H1 (cell line): ENCODE measurements at regions not wholly inside any gene's neighbourhood (a gene's known extent, or its start where the extent isn't known, plus 50 kb on each side); places are given as distances from the start of the nearest gene placed in this dataset.

ENCODE experiments used
- CTCF ChIA-PET: fragments of 300-600 bp; sonication (Branson Sonifier 250); formaldehyde crosslinking; loops from one replicate; lab custom pipeline; 2021; ENCODE audit not compliant: partially characterized antibody; lab: Charles Lee
- POLR2A ChIA-PET: fragments of 300-600 bp; sonication (Branson Sonifier 250); formaldehyde crosslinking; loops from one replicate; lab custom pipeline; 2021; ENCODE audit warnings: inconsistent platforms; ENCODE audit not compliant: partially characterized antibody; lab: Charles Lee
- DNase-seq, 2 experiments: peaks; one replicate each; pipeline versions ENCODE4 v3.0.0 to v3.0.0-alpha.2; 2010 to 2022; ENCODE audit warnings: low spot score in 2 of 2, low read depth in 1 of 2, mixed read lengths in 1 of 2
- FAIRE-seq: peaks from 2 replicates; lab custom pipeline; 2011; peaks lifted over from hg19 to GRCh38; lab: Jason Lieb, UNC
- H2AFZ ChIP-seq: 2 replicates; pipeline ENCODE4 v1.8.1; 2012; ENCODE audit warnings: low read length, inconsistent platforms
- H2AK5ac ChIP-seq: 2 replicates; pipeline ENCODE4 v1.6.1; 2013; ENCODE audit warnings: low read depth, low read length
- H2BK120ac ChIP-seq: replicated peaks from 2 replicates; pipeline ENCODE3; 2013; ENCODE audit warnings: low read depth, low read length, inconsistent platforms
- H2BK12ac ChIP-seq: 2 replicates; pipeline ENCODE4 v1.6.1; 2013; ENCODE audit warnings: low read depth, low read length
- H2BK15ac ChIP-seq: 2 replicates; pipeline ENCODE4 v1.6.1; 2013; ENCODE audit warnings: low read length
- H2BK20ac ChIP-seq: 2 replicates; pipeline ENCODE4 v1.6.1; 2013; ENCODE audit warnings: low read length
- H2BK5ac ChIP-seq: 2 replicates; pipeline ENCODE4 v1.6.1; 2013; ENCODE audit warnings: low read depth, low read length
- H3K14ac ChIP-seq: 2 replicates; pipeline ENCODE4 v1.6.1; 2013; ENCODE audit warnings: inconsistent platforms; ENCODE audit not compliant: insufficient read length
- H3K18ac ChIP-seq: 2 replicates; pipeline ENCODE4 v1.6.1; 2013; ENCODE audit warnings: low read length; ENCODE audit errors: extremely low read depth
- H3K23ac ChIP-seq: 2 replicates; pipeline ENCODE4 v1.6.1; 2013; ENCODE audit warnings: inconsistent platforms; ENCODE audit not compliant: insufficient read length
- H3K23me2 ChIP-seq: 2 replicates; pipeline ENCODE4 v1.6.1; 2013; ENCODE audit warnings: low read depth, low read length
- H3K27ac ChIP-seq: 2 replicates; pipeline ENCODE4 v1.6.1; 2011; ENCODE audit warnings: low read depth, low read length, inconsistent platforms
- H3K27me3 ChIP-seq, 4 experiments: replicated peaks in 1 of 4; 1 replicate in 1 of 4; 2 replicates in 3 of 4; pipeline versions ENCODE4 v1.6.1 to v1.8.1; 2011 to 2013; ENCODE audit warnings: low read length in 3 of 4, mild to moderate bottlenecking in 3 of 4, inconsistent platforms in 2 of 4, mixed read lengths in 2 of 4, moderate library complexity in 1 of 4; ENCODE audit not compliant: control insufficient read depth in 3 of 4, insufficient read depth in 3 of 4; ENCODE audit errors: extremely low read depth in 1 of 4
- H3K36me3 ChIP-seq, 4 experiments: 2 replicates each; pipeline versions ENCODE4 v1.6.1 to v1.8.1; 2011 to 2013; ENCODE audit warnings: mild to moderate bottlenecking in 4 of 4, low read length in 3 of 4, moderate library complexity in 2 of 4, control low read depth in 1 of 4, inconsistent platforms in 1 of 4; ENCODE audit not compliant: insufficient read depth in 4 of 4, control insufficient read depth in 2 of 4
- H3K4ac ChIP-seq: replicated peaks from 2 replicates; pipeline ENCODE3; 2013; ENCODE audit warnings: low read length, low read depth, mixed read lengths, inconsistent platforms; ENCODE audit not compliant: insufficient read length
- H3K4me1 ChIP-seq, 4 experiments: replicated peaks in 1 of 4; 1 replicate in 1 of 4; 2 replicates in 3 of 4; pipeline versions ENCODE4 v1.6.1 to v1.8.1; 2011 to 2013; ENCODE audit warnings: low read length in 3 of 4, inconsistent platforms in 2 of 4, mixed read lengths in 1 of 4; ENCODE audit not compliant: insufficient read depth in 4 of 4, control insufficient read depth in 3 of 4
- H3K4me2 ChIP-seq, 2 experiments: 2 replicates each; pipeline versions ENCODE4 v1.6.1 to v1.8.1; 2011 to 2013; ENCODE audit warnings: low read depth in 2 of 2, low read length in 2 of 2, control low read depth in 1 of 2, inconsistent platforms in 1 of 2, mild to moderate bottlenecking in 1 of 2; ENCODE audit not compliant: insufficient read depth in 1 of 2
- H3K4me3 ChIP-seq, 4 experiments: fragments of 200-600, 300-600 bp in 1 of 4; sonication (generic), shearing (Covaris generic), sonication (Bioruptor Twin) in 1 of 4; 2 replicates each; pipeline versions ENCODE4 v1.5.1 to v1.8.1; 2011 to 2016; ENCODE audit warnings: low read length in 4 of 4, low read depth in 3 of 4, control low read depth in 2 of 4, inconsistent platforms in 2 of 4, mild to moderate bottlenecking in 2 of 4, mixed read lengths in 1 of 4, moderate library complexity in 1 of 4; ENCODE audit not compliant: insufficient read depth in 2 of 4; ENCODE audit errors: extremely low read depth in 1 of 4
- H3K56ac ChIP-seq: replicated peaks from 2 replicates; pipeline ENCODE3; 2013; ENCODE audit warnings: low read depth, mild to moderate bottlenecking, mixed read lengths, low read length, inconsistent platforms; ENCODE audit not compliant: insufficient read length
- H3K79me1 ChIP-seq: 2 replicates; pipeline ENCODE4 v1.6.1; 2013; ENCODE audit warnings: low read depth, low read length, control low read depth
- H3K79me2 ChIP-seq, 2 experiments: 2 replicates each; pipeline versions ENCODE4 v1.6.1 to v1.8.1; 2012 to 2013; ENCODE audit warnings: low read length in 2 of 2, mild to moderate bottlenecking in 2 of 2, inconsistent platforms in 1 of 2; ENCODE audit not compliant: insufficient read depth in 2 of 2, control insufficient read depth in 1 of 2
- H3K9ac ChIP-seq, 4 experiments: replicated peaks in 1 of 4; 1 replicate in 1 of 4; 2 replicates in 3 of 4; pipeline versions ENCODE4 v1.6.1 to v1.8.1; 2011 to 2013; ENCODE audit warnings: low read depth in 3 of 4, low read length in 3 of 4, control low read depth in 2 of 4, mild to moderate bottlenecking in 2 of 4, moderate library complexity in 2 of 4, inconsistent platforms in 1 of 4; ENCODE audit errors: extremely low read depth in 1 of 4
- H3K9me3 ChIP-seq, 2 experiments: 2 replicates each; pipeline versions ENCODE4 v1.6.1 to v1.8.1; 2012 to 2013; ENCODE audit warnings: mild to moderate bottlenecking in 2 of 2, moderate library complexity in 2 of 2, control low read depth in 1 of 2, inconsistent platforms in 1 of 2, low read depth in 1 of 2, low read length in 1 of 2, mixed read lengths in 1 of 2; ENCODE audit not compliant: insufficient read depth in 2 of 2
- H4K20me1 ChIP-seq, 2 experiments: replicated peaks in 1 of 2; 2 replicates each; pipeline versions ENCODE3 to v1.8.1; 2011 to 2013; ENCODE audit warnings: inconsistent platforms in 2 of 2, low read length in 2 of 2, mild to moderate bottlenecking in 1 of 2; ENCODE audit not compliant: insufficient read depth in 2 of 2, control insufficient read depth in 1 of 2
- H4K5ac ChIP-seq: 2 replicates; pipeline ENCODE4 v1.6.1; 2013; ENCODE audit warnings: low read length, low read depth, mixed read lengths, inconsistent platforms; ENCODE audit not compliant: insufficient read length
- H4K8ac ChIP-seq: 2 replicates; pipeline ENCODE4 v1.8.0; 2013; ENCODE audit warnings: mild to moderate bottlenecking, moderate library complexity, low read length, inconsistent platforms; ENCODE audit not compliant: insufficient read depth; ENCODE audit errors: extremely low read depth
- H4K91ac ChIP-seq: replicated peaks from 2 replicates; pipeline ENCODE3; 2013; ENCODE audit warnings: low read length, mixed read lengths, inconsistent platforms; ENCODE audit not compliant: insufficient read length
- CBX5 ChIP-seq: fragments of 300-800, 300-1000 bp; sonication (generic); IDR thresholded peaks from 2 replicates; pipeline ENCODE4 v1.7.1; 2016; ENCODE audit warnings: antibody characterized with exemption, low read length, low read depth
- CEBPB ChIP-seq: IDR thresholded peaks from 2 replicates; pipeline ENCODE4 v1.6.1; 2012; ENCODE audit warnings: low read depth, low read length
- CHD1 ChIP-seq: IDR thresholded peaks from 2 replicates; pipeline ENCODE4 v1.6.1; 2012; ENCODE audit warnings: low read depth, low read length, improper control_type of control experiment
- HDAC6 ChIP-seq: IDR thresholded peaks from one replicate; pipeline ENCODE4 v1.7.1; 2012; ENCODE audit warnings: low read depth, mild to moderate bottlenecking, inconsistent platforms, low read length, moderate library complexity
- KDM4A ChIP-seq: IDR thresholded peaks from one replicate; pipeline ENCODE4 v1.7.1; 2012; ENCODE audit warnings: low read depth, mild to moderate bottlenecking, moderate library complexity, low read length, inconsistent platforms; ENCODE audit not compliant: severe bottlenecking
- KDM5A ChIP-seq: fragments of 200-600 bp; IDR thresholded peaks from 2 replicates; pipeline ENCODE4 v1.7.1; 2012; ENCODE audit warnings: mild to moderate bottlenecking, low read length, inconsistent platforms, mixed read lengths
- RAD21 ChIP-seq, 2 experiments: IDR thresholded peaks in 1 of 2; conservative IDR thresholded peaks in 1 of 2; 2 replicates each; pipeline ENCODE4 v1.6.1; 2011; ENCODE audit warnings: low read depth in 2 of 2, low read length in 2 of 2, improper control_type of control experiment in 1 of 2, inconsistent platforms in 1 of 2, mild to moderate bottlenecking in 1 of 2, moderate library complexity in 1 of 2
- RFX5 ChIP-seq: IDR thresholded peaks from 2 replicates; pipeline ENCODE4 v1.6.1; 2011; ENCODE audit warnings: low read depth, low read length, improper control_type of control experiment, borderline replicate concordance
- SAP30 ChIP-seq: fragments of 300-600 bp; sonication (generic); IDR thresholded peaks from 2 replicates; pipeline ENCODE4 v1.7.1; 2012; ENCODE audit warnings: low read length, moderate library complexity, mild to moderate bottlenecking, inconsistent platforms; ENCODE audit not compliant: insufficient read depth, insufficient replicate concordance
- SIN3A ChIP-seq, 2 experiments: IDR thresholded peaks in 1 of 2; conservative IDR thresholded peaks in 1 of 2; 2 replicates each; pipeline ENCODE4 v1.6.1; 2011 to 2012; ENCODE audit warnings: low read length in 2 of 2, improper control_type of control experiment in 1 of 2, low read depth in 1 of 2, mild to moderate bottlenecking in 1 of 2
- SP2 ChIP-seq: IDR thresholded peaks from 2 replicates; pipeline ENCODE4 v1.6.1; 2012; ENCODE audit warnings: mild to moderate bottlenecking, low read length, inconsistent platforms
- TBP ChIP-seq: IDR thresholded peaks from 2 replicates; pipeline ENCODE4 v1.6.1; 2011; ENCODE audit warnings: low read depth, low read length, improper control_type of control experiment
- ZNF274 ChIP-seq: IDR thresholded peaks from 2 replicates; pipeline ENCODE4 v1.7.0; 2012; ENCODE audit warnings: low read length, borderline replicate concordance; ENCODE audit errors: extremely low read depth
- WGBS, 2 experiments: shearing (Covaris generic) in 1 of 2; methylation state at CpG; one replicate each; pipeline versions ENCODE4 v1.1.6 to v1.1.7; 2013 to 2015; ENCODE audit warnings: low lambda C conversion rate in 2 of 2, mixed read lengths in 2 of 2, inconsistent platforms in 1 of 2, low coverage in 1 of 2, missing lambda C conversion rate in 1 of 2; ENCODE audit not compliant: insufficient replicate concordance in 2 of 2, insufficient coverage in 1 of 2, insufficient read length in 1 of 2; ENCODE audit errors: extremely low coverage in 1 of 2, missing lambda C conversion rate in 1 of 2; 5-methylcytosine and 5-hydroxymethylcytosine counted together
- TF ChIP-seq, protein P1 (sequence below): IDR thresholded peaks from 2 replicates; pipeline ENCODE4 v1.6.1; 2012; ENCODE audit warnings: inconsistent platforms

DNA sequence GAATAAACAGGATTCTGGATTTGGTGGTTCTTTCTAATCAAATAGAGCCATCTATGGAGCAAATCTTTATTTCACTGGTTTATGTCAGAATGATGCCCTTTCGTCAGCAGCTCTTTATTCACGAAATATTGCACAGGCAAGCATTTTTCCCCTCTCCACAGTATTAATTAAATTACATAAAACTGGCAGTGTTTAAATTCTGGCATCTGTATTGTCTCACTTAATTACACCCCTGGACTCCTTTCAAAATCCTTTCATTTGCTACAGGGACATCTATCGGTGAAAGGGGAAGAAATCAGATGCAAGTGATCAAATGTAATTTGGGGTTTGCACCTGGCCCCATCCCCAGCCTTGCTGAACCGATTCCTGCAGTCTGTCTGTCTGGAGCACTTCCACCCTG lies 801.9 kb downstream of the QKI start:
- CTCF ChIA-PET = interaction anchor here (1.0 kb wide), 1 partner anchor 27 kb away, joined by 3 read pairs; no protein-coding TSS in a partner anchor
- POLR2A ChIA-PET = no interaction called here
- TF ChIP-seq SIN3A (conservative IDR thresholded peaks at IDR 0.05 in 1 of 2, IDR thresholded peaks at IDR 0.05 in 1 of 2; ENCODE audit: low read depth in 1 of 2, low read length in 2 of 2) (no peak), RFX5 (no peak), SAP30 (no peak), TBP (no peak), RAD21 (IDR thresholded peaks at IDR 0.05 in 1 of 2, conservative IDR thresholded peaks at IDR 0.05 in 1 of 2; ENCODE audit: low read depth in 2 of 2, low read length in 2 of 2) (no peak), HDAC6 (no peak), CBX5 (no peak), CEBPB (no peak), ZNF274 (no peak), CHD1 (no peak), KDM4A (no peak), SP2 (no peak), KDM5A (no peak)
- TF ChIP-seq, protein P1, sequence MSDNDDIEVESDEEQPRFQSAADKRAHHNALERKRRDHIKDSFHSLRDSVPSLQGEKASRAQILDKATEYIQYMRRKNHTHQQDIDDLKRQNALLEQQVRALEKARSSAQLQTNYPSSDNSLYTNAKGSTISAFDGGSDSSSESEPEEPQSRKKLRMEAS = no peak

More for the DNA sequence above, 801.9 kb downstream of the QKI start:
- no peak for FAIRE-seq
- H3K18ac ChIP-seq = no peak overlapping the region
- no peaks in the 10 kb centered on the region for H3K27me3 ChIP-seq
- H3K4me1 ChIP-seq = no peaks in the 10 kb centered on the region; a peak in 1 of 7 replicates
- no peak overlapping the region for H2BK20ac ChIP-seq
- no peaks in the 10 kb centered on the region for H3K79me1 ChIP-seq
- no peak overlapping the region for H3K14ac ChIP-seq
- H4K5ac ChIP-seq = no peak overlapping the region
- no peak overlapping the region for H3K4me2 ChIP-seq
- H3K9me3 ChIP-seq = peaks cover 2 to 7% of the 10 kb centered on the region in 2 experiments; a peak in 1 of 4 replicates
- H2AFZ ChIP-seq = no peak overlapping the region
- no peak overlapping the region for H4K8ac ChIP-seq
- DNase-seq = no peak
- no peak overlapping the region for H3K56ac ChIP-seq
- no peak overlapping the region for H3K27ac ChIP-seq
- H3K9ac ChIP-seq = no peak overlapping the region
- no peak overlapping the region for H2BK120ac ChIP-seq
- H3K4me3 ChIP-seq = no peak overlapping the region
- no peak overlapping the region for H3K4ac ChIP-seq
- H3K79me2 ChIP-seq = no peaks in the 10 kb centered on the region
- H2BK12ac ChIP-seq = no peak overlapping the region
- 90% methylated on average over 4 of the region's 4 CpGs; no CpG with 5 or more reads in 1 of the 2 experiments for WGBS, 2 experiments
- no peak overlapping the region for H2BK15ac ChIP-seq
- H2BK5ac ChIP-seq = no peak overlapping the region
- 0 out of 8 replicates have a peak, but pooled peaks cover 0 to 2% (median 0%) of the 10 kb centered on the region in 4 experiments for H3K36me3 ChIP-seq
- H3K23ac ChIP-seq = no peak overlapping the region
- no peak overlapping the region for H2AK5ac ChIP-seq
- no peaks in the 10 kb centered on the region for H4K20me1 ChIP-seq
- H3K23me2 ChIP-seq = no peaks in the 10 kb centered on the region; the same call in 1 of the 2 replicates
- H4K91ac ChIP-seq = no peak overlapping the region
